Cardiac muscle cell (in vitro differentiated cells and primary cell): ENCODE measurements at regions not wholly inside any gene's neighbourhood (a gene's known extent, or its start where the extent isn't known, plus 50 kb on each side); places are given as distances from the start of the nearest gene placed in this dataset.

Source experiments
- DNase-seq, 2 donors: peaks; one replicate each; pipeline versions ENCODE4 v3.0.0 to v3.0.0-alpha.2; 2010 to 2017; ENCODE audit warnings: low read depth in 1 of 2, low spot score in 1 of 2
- H3K27ac ChIP-seq: fragments of 200-600 bp; sonication (generic); 2 replicates; pipeline ENCODE4 v1.5.1; 2016
- H3K27me3 ChIP-seq: fragments of 200-600 bp; sonication (generic); 2 replicates; pipeline ENCODE4 v1.6.0; 2016; ENCODE audit warnings: control low read depth
- H3K36me3 ChIP-seq: fragments of 200-600 bp; sonication (generic); 2 replicates; pipeline ENCODE4 v1.5.1; 2016; ENCODE audit warnings: control low read depth
- H3K4me1 ChIP-seq: fragments of 200-600 bp; sonication (generic); 2 replicates; pipeline ENCODE4 v1.8.1; 2017; ENCODE audit warnings: low read depth, mild to moderate bottlenecking, mixed run types
- H3K4me3 ChIP-seq: fragments of 200-600 bp; sonication (generic); 2 replicates; pipeline ENCODE4 v1.5.1; 2016; ENCODE audit warnings: mild to moderate bottlenecking
- H3K9me3 ChIP-seq: fragments of 200-600 bp; sonication (generic); 2 replicates; pipeline ENCODE4 v1.5.1; 2017; ENCODE audit warnings: low read depth, mild to moderate bottlenecking, control low read depth
- CTCF ChIP-seq: IDR thresholded peaks from 2 replicates; pipeline ENCODE4 v1.5.1; 2012; ENCODE audit warnings: low read depth, mild to moderate bottlenecking, low read length

- Histone ChIP-seq H3K4me1 (no peaks in the 10 kb centered on the region), H3K36me3 (no peaks in the 10 kb centered on the region), H3K4me3 (no peak overlapping the region), H3K27ac (no peak overlapping the region), H3K27me3 (no peaks in the 10 kb centered on the region), H3K9me3 (no peaks in the 10 kb centered on the region)
- TF ChIP-seq CTCF = no peak
- no peak for DNase-seq
Measured at GRCh38 chr10:23556727-23557440, 118.0 kb downstream of the OTUD1 start.

GRCh38 chr10:23557777-23558176, 118.9 kb downstream of the OTUD1 start:
- H3K9me3 ChIP-seq = no peaks in the 10 kb centered on the region

GRCh38 chr10:23558361-23558799, 119.5 kb downstream of the OTUD1 start:
- H3K27me3 ChIP-seq = no peaks in the 10 kb centered on the region
- no peaks in the 10 kb centered on the region for H3K36me3 ChIP-seq
- no peak overlapping the region for H3K4me3 ChIP-seq
- TF ChIP-seq CTCF = no peak
- no peaks in the 10 kb centered on the region for H3K9me3 ChIP-seq
- no peaks in the 10 kb centered on the region for H3K4me1 ChIP-seq
- no peak overlapping the region for H3K27ac ChIP-seq
- DNase-seq = no peak

More at GRCh38 chr10:23557777-23558176, 118.9 kb downstream of the OTUD1 start:
- no peaks in the 10 kb centered on the region for H3K36me3 ChIP-seq
- TF ChIP-seq CTCF = no peak
- DNase-seq = no peak
- no peaks in the 10 kb centered on the region for H3K27me3 ChIP-seq
- no peak overlapping the region for H3K4me3 ChIP-seq
- H3K27ac ChIP-seq = no peak overlapping the region
- no peaks in the 10 kb centered on the region for H3K4me1 ChIP-seq

- no peak overlapping the region for H3K27ac ChIP-seq
- H3K4me1 ChIP-seq = no peaks in the 10 kb centered on the region
- no peak for TF ChIP-seq CTCF
Measured at GRCh38 chr10:23568996-23569395, 130.1 kb downstream of the OTUD1 start.

GRCh38 chr10:23571884-23572283, 133.0 kb downstream of the OTUD1 start:
- TF ChIP-seq CTCF = no peak

More at GRCh38 chr10:23568996-23569395, 130.1 kb downstream of the OTUD1 start:
- no peaks in the 10 kb centered on the region for H3K27me3 ChIP-seq
- DNase-seq = peak in 1 of 2 donors; percentile 0
- H3K36me3 ChIP-seq = no peaks in the 10 kb centered on the region
- no peaks in the 10 kb centered on the region for H3K9me3 ChIP-seq
- H3K4me3 ChIP-seq = no peak overlapping the region

More at GRCh38 chr10:23571884-23572283, 133.0 kb downstream of the OTUD1 start:
- no peak overlapping the region for H3K27ac ChIP-seq
- no peak for DNase-seq
- H3K9me3 ChIP-seq = no peaks in the 10 kb centered on the region
- no peak overlapping the region for H3K4me3 ChIP-seq
- no peaks in the 10 kb centered on the region for H3K36me3 ChIP-seq
- H3K27me3 ChIP-seq = no peaks in the 10 kb centered on the region
- H3K4me1 ChIP-seq = no peaks in the 10 kb centered on the region
